Smooth muscle cell (in vitro differentiated cells): ENCODE measurements at regions not wholly inside any gene's neighbourhood (a gene's known extent, or its start where the extent isn't known, plus 50 kb on each side); places are given as distances from the start of the nearest gene placed in this dataset.
A peak's percentile ranks its signal among the peaks of the same experiment; 100 is the strongest.

Experiments
- DNase-seq: peaks from one replicate; lab custom pipeline; 2025; ENCODE audit not compliant: unreplicated experiment; lab: John Stamatoyannopoulos, UW
- H2AFZ ChIP-seq: fragments of 200-600 bp; sonication (generic); 2 replicates; pipeline ENCODE4 v1.6.0; 2016; ENCODE audit warnings: antibody characterized with exemption, low read depth, mild to moderate bottlenecking
- H3F3A ChIP-seq: fragments of 200-600 bp; sonication (generic); 2 replicates; pipeline ENCODE4 v1.6.0; 2017; ENCODE audit warnings: antibody characterized with exemption, low read depth
- H3K27ac ChIP-seq: fragments of 200-600 bp; sonication (generic); 2 replicates; pipeline ENCODE4 v1.5.1; 2016; ENCODE audit warnings: low read depth, mild to moderate bottlenecking
- H3K27me3 ChIP-seq: fragments of 200-600 bp; sonication (generic); 2 replicates; pipeline ENCODE4 v1.6.1; 2016; ENCODE audit warnings: low read depth, mild to moderate bottlenecking
- H3K36me3 ChIP-seq: fragments of 200-600 bp; sonication (generic); 2 replicates; pipeline ENCODE4 v1.5.1; 2016; ENCODE audit warnings: low read depth
- H3K4me1 ChIP-seq: fragments of 200-600 bp; sonication (generic); 2 replicates; pipeline ENCODE4 v1.5.1; 2016; ENCODE audit warnings: low read depth
- H3K4me2 ChIP-seq: fragments of 200-600 bp; sonication (generic); 2 replicates; pipeline ENCODE4 v1.6.0; 2016; ENCODE audit warnings: mild to moderate bottlenecking
- H3K4me3 ChIP-seq: fragments of 200-600 bp; sonication (generic); 2 replicates; pipeline ENCODE4 v1.5.1; 2016; ENCODE audit warnings: mild to moderate bottlenecking
- H3K79me2 ChIP-seq: fragments of 200-600 bp; sonication (generic); 2 replicates; pipeline ENCODE4 v1.6.0; 2016; ENCODE audit warnings: low read depth, mild to moderate bottlenecking
- H3K9ac ChIP-seq: fragments of 200-600 bp; sonication (generic); 2 replicates; pipeline ENCODE4 v1.6.0; 2016; ENCODE audit warnings: low read depth
- H3K9me3 ChIP-seq: fragments of 200-600 bp; sonication (generic); replicated peaks from 2 replicates; pipeline ENCODE4 v1.5.1; 2016; ENCODE audit warnings: low read depth
- H4K20me1 ChIP-seq: fragments of 200-600 bp; sonication (generic); 2 replicates; pipeline ENCODE4 v1.6.0; 2016; ENCODE audit warnings: low read depth
- WGBS: methylation state at CpG from one replicate; pipeline ENCODE4 v1.1.7; 2016; ENCODE audit warnings: low lambda C conversion rate; 5-methylcytosine and 5-hydroxymethylcytosine counted together
- TF ChIP-seq, protein P1 (sequence below): fragments of 200-600 bp; sonication (generic); IDR thresholded peaks from 2 replicates; pipeline ENCODE4 v1.5.1; 2017; ENCODE audit warnings: borderline replicate concordance, mild to moderate bottlenecking, antibody characterized with exemption; ENCODE audit not compliant: insufficient read depth, poor library complexity, severe bottlenecking

GRCh38 chr4:127533028-127533700 lies 99.6 kb upstream of the INTU start:
- DNase-seq = no peak
- H3K9me3 ChIP-seq = no peaks in the 10 kb centered on the region
- WGBS = 88% methylated on average over 1 of the region's 1 CpG

GRCh38 chr4:127534041-127534825 lies 98.5 kb upstream of the INTU start:
- WGBS = 91% methylated on average over 4 of the region's 4 CpGs
- H4K20me1 ChIP-seq = no peaks in the 10 kb centered on the region
- no peaks in the 10 kb centered on the region for H3K79me2 ChIP-seq
- DNase-seq = no peak
- H3K9ac ChIP-seq = no peak overlapping the region
- H3K4me1 ChIP-seq = no peaks in the 10 kb centered on the region
- H3K4me2 ChIP-seq = no peak overlapping the region
- H3K9me3 ChIP-seq = no peaks in the 10 kb centered on the region
- no peaks in the 10 kb centered on the region for H3K36me3 ChIP-seq
- TF ChIP-seq, protein P1, sequence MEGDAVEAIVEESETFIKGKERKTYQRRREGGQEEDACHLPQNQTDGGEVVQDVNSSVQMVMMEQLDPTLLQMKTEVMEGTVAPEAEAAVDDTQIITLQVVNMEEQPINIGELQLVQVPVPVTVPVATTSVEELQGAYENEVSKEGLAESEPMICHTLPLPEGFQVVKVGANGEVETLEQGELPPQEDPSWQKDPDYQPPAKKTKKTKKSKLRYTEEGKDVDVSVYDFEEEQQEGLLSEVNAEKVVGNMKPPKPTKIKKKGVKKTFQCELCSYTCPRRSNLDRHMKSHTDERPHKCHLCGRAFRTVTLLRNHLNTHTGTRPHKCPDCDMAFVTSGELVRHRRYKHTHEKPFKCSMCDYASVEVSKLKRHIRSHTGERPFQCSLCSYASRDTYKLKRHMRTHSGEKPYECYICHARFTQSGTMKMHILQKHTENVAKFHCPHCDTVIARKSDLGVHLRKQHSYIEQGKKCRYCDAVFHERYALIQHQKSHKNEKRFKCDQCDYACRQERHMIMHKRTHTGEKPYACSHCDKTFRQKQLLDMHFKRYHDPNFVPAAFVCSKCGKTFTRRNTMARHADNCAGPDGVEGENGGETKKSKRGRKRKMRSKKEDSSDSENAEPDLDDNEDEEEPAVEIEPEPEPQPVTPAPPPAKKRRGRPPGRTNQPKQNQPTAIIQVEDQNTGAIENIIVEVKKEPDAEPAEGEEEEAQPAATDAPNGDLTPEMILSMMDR = no peak
- no peak overlapping the region for H3K27ac ChIP-seq
- H3F3A ChIP-seq = no peaks in the 10 kb centered on the region
- H2AFZ ChIP-seq = no peak overlapping the region
- no peak overlapping the region for H3K4me3 ChIP-seq
- H3K27me3 ChIP-seq = no peaks in the 10 kb centered on the region

More at GRCh38 chr4:127533028-127533700, 99.6 kb upstream of the INTU start:
- Histone ChIP-seq H3K9ac (no peak overlapping the region), H3K27me3 (no peaks in the 10 kb centered on the region), H3K79me2 (no peaks in the 10 kb centered on the region), H3K4me2 (no peak overlapping the region), H4K20me1 (no peaks in the 10 kb centered on the region), H3K4me3 (no peak overlapping the region), H3K36me3 (no peaks in the 10 kb centered on the region), H3K4me1 (no peaks in the 10 kb centered on the region), H3F3A (peaks cover 2% of the 10 kb centered on the region), H2AFZ (no peak overlapping the region), H3K27ac (no peak overlapping the region)
- TF ChIP-seq, protein P1 = no peak

DNA sequence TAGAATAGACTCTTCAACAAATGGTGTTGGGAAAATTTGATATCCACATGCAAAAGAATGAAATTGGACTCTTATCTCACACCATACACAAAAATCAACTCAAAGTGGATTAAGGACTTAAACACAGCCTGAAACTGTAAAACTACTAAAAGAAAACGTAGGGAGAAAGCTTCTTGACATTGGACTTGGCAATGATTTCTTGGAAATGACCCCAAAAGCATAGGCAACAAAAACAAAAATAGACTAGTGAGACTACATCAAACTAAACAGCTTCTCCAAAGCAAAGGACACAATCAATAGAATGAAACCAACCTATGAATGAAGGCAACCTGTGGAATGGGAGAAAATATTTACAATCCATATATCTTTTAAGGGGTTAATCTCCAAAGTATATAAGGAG lies 94.7 kb upstream of the INTU start:
- no peaks in the 10 kb centered on the region for H3K36me3 ChIP-seq
- H3K27me3 ChIP-seq = no peaks in the 10 kb centered on the region
- H4K20me1 ChIP-seq = no peaks in the 10 kb centered on the region
- no peaks in the 10 kb centered on the region for H3F3A ChIP-seq
- H3K79me2 ChIP-seq = no peaks in the 10 kb centered on the region
- no peaks in the 10 kb centered on the region for H3K4me1 ChIP-seq
- no peaks in the 10 kb centered on the region for H3K9me3 ChIP-seq
- H3K4me2 ChIP-seq = no peak overlapping the region
- H2AFZ ChIP-seq = peak overlapping the region; percentile 88
- no peak overlapping the region for H3K27ac ChIP-seq
- TF ChIP-seq, protein P1 = no peak
- WGBS = 33% methylated on average over 1 of the region's 1 CpG
- no peak overlapping the region for H3K9ac ChIP-seq
- H3K4me3 ChIP-seq = no peak overlapping the region
- no peak for DNase-seq
